ENCODE measurements at regions not wholly inside any gene's neighbourhood (a gene's known extent, or its start where the extent isn't known, plus 50 kb on each side); places are given as distances from the start of the nearest gene placed in this dataset.

DNA sequence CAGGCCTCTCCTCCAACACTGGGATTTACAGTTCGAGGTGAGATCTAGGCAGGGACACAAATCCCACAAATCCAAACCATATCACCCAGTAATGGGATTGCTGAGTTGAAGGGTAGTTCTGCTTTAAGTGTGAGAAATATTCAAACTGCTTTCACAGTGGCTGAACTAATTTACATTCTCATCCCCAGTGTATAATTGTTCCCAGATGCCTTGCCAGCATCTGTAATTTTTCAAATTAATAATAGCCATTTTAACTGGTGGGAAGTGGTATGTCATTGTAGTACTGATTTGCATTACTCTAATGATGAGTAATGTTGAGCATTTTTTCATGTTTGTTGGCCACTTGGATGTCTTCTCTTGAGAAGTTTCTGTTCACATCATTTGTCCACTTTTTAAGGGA lies 592.8 kb upstream of the GRM3 start:
- TF ChIP-seq, protein P1, sequence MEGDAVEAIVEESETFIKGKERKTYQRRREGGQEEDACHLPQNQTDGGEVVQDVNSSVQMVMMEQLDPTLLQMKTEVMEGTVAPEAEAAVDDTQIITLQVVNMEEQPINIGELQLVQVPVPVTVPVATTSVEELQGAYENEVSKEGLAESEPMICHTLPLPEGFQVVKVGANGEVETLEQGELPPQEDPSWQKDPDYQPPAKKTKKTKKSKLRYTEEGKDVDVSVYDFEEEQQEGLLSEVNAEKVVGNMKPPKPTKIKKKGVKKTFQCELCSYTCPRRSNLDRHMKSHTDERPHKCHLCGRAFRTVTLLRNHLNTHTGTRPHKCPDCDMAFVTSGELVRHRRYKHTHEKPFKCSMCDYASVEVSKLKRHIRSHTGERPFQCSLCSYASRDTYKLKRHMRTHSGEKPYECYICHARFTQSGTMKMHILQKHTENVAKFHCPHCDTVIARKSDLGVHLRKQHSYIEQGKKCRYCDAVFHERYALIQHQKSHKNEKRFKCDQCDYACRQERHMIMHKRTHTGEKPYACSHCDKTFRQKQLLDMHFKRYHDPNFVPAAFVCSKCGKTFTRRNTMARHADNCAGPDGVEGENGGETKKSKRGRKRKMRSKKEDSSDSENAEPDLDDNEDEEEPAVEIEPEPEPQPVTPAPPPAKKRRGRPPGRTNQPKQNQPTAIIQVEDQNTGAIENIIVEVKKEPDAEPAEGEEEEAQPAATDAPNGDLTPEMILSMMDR (IDR thresholded peaks at IDR 0.05; ENCODE audit: poor library complexity, severe bottlenecking), result no peak
- TF ChIP-seq EP300 (conservative IDR thresholded peaks at IDR 0.05; ENCODE audit: poor library complexity, severe bottlenecking), result no peak
- TF ChIP-seq RAD21 (conservative IDR thresholded peaks at IDR 0.05), result no peak
- TF ChIP-seq EZH2 (IDR thresholded peaks at IDR 0.05; ENCODE audit: borderline replicate concordance, insufficient read depth, low read length, poor library complexity, severe bottlenecking), result no peak
- no peak for TF ChIP-seq POLR2AphosphoS5 (IDR thresholded peaks at IDR 0.05)
- TF ChIP-seq SMC3 (conservative IDR thresholded peaks at IDR 0.05; ENCODE audit: poor library complexity), result no peak
- no peak for TF ChIP-seq MXI1 (conservative IDR thresholded peaks at IDR 0.05; ENCODE audit: poor library complexity, severe bottlenecking)
